UCSD-AML1 (cell line): ENCODE measurements at regions not wholly inside any gene's neighbourhood (a gene's known extent, or its start where the extent isn't known, plus 50 kb on each side); places are given as distances from the start of the nearest gene placed in this dataset.
"Not testable (repeated sequence)": the region's sequence is repeated elsewhere in the genome, so short reads cannot be mapped to it uniquely, and the experiment has no call there.

ENCODE experiments used
- DNase-seq: peaks from one replicate; lab custom pipeline; 2025; ENCODE audit not compliant: unreplicated experiment; lab: John Stamatoyannopoulos, UW

DNA sequence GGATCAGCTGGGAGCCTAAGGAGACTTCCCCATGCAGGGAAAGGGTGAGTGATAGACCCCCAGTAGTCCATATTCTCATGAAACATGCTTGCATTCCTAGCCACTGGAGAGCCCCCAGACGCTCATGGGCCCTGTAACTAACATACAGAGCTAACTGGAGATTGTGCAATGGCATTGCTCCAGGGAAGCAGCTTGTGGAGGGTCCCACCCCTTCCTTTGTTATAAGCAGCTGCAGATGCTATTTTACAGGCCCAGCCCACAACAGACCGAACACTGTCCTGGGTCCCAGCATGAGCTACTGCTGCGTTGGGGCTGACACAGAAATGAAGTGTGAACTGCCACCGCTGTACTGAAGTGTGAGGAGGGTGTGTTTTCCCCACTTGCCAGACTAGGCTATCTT, 1465.7 kb upstream of the DIAPH2 start:
- no peak for DNase-seq

DNA sequence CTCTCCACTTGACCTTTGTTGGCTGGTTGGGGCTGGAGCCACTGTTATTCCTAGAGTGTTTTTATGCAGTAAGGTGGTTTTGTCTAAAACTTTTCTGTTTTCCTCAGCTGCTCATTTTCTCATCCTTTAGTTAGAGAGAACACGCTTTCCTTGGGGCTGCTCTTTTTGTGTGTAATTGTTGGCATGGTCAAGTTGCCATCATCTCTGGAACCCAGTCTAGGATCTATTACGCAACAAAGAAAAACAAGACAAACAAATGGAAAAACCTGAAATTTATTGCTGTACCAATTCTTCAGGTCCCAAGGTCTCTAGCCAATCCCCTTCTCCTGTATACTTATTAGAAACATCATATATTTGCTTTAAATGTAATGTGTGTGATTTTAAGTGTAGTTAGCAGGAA, 1436.3 kb upstream of the DIAPH2 start:
- no peak for DNase-seq

DNA sequence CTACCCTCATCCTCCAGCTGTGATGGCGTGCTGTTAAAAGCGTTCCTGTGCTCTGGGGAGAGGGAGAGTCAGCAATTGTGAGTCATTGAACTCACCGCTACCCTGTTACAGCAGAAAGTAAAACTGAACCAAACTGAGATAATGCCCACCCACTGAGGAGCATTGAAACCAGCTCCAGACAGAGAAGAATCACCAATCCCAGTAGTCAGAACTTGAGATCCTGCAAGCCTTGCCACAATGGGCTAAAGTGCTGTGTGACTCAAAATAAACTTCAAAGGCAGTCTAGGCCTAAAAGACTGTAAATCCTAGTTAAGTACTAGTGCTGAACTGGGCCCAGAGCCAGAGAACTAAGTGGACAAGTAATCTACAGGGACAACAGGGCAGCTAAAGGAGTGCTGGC, 1394.2 kb upstream of the DIAPH2 start:
- DNase-seq, result no peak

GRCh38 chrX:95291561-95291960, 1393.1 kb upstream of the DIAPH2 start:
- no peak for DNase-seq

GRCh38 chrX:95318882-95319281, 1365.8 kb upstream of the DIAPH2 start:
- no peak for DNase-seq

DNA sequence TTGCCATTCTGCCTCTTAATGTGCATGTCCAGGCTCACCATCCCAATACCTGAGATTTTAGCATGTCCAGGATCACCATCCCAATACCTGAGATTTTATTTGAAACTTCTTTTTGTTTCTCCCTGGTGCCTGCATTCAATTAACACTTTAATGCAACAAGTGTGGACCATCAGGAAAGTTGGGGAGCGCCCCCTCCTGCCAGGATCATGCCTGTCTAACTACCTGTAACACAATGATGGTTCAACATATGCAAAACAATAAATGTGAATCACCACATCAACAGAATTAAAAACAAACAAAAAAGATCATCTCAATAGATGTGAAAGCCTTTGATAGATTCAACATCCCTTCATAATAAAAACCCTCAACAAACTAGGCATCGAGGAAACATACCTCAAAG, 1359.5 kb upstream of the DIAPH2 start:
- no peak for DNase-seq

- DNase-seq, result no peak
Measured at GRCh38 chrX:95330292-95330691, 1354.3 kb upstream of the DIAPH2 start.

DNA sequence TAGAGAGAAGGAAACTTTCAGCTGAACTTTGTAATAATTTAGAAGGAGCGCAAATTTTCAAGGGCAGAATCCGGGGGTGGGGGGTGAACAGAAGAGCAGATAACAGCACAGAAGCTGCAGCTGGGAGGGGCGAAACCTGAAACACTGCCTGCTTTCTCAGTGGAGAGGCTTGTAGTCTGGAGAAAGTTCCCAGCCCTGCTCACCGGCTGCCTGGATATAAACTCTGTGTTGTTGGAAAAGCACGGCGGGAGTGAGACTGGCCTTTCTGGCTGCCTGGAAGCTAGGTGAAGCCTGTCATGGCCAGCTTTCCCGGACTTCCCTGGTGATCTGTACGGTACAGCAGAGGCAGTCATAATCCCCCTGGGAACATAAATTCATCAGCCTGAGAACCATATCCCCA, 1352.1 kb upstream of the DIAPH2 start:
- no peak for DNase-seq

GRCh38 chrX:95346856-95347255, 1337.8 kb upstream of the DIAPH2 start:
- DNase-seq, result no peak

GRCh38 chrX:95350774-95351488, 1333.7 kb upstream of the DIAPH2 start:
- no peak for DNase-seq

- DNase-seq, result no peak
Measured at GRCh38 chrX:95367286-95367685, 1317.4 kb upstream of the DIAPH2 start.

DNA sequence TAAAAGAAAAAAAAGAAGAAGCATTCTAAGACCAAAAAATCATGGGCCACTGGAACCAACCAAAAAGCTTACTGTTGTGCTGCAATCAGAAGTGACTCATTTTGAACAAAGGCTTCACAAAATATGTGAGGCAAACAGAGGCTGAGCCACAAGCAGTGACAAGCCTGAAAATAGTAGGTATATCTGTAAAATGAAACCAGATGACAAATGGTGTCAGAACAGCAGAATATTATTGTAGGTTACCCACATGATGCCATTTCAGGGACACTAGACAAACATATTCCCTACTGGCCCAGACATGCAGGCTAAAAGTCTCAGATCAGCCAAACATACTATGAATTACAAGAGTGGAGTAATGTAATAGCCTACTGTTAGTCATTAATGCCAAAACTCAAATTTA, 1301.8 kb upstream of the DIAPH2 start:
- DNase-seq, result no peak

DNA sequence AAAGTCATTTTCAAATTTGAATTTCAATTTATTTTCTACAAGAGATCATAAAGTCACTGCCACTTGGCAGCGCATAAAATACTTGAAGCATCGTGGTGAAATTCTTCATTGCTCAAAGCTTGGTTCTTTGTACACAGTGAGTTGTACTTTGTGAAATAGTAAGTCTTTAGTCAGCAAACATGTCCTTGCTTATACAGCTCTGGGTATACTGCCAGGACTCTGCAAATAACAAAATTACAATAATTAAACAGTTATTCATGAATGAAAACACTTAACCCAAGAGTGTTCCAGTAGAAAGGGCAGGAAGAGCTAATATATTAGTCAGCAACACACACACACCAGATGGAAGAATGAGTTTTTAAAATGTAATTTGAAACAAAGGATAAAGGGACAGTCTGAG, 1300.9 kb upstream of the DIAPH2 start:
- no peak for DNase-seq

DNA sequence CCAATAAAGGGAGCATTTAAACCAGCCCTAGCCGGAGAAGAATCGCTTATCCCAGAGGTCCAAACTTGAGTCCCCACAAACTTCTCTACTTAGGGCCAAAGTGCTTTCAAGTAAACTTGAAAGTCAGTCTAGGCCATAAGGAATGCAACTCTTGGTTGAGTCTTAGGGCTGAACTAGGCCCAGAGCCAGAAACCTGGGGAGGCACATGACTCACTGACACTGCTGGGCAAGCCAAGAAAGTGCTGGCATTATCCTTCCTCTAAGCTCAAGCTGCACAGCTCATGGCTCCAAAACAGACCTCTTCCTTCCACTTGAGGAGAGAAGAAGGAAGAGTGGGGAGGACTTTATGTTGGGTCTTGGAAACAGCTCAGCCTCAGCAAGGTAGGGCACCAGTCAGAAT, 1257.3 kb upstream of the DIAPH2 start:
- no peak for DNase-seq

- DNase-seq, result no peak
Measured at GRCh38 chrX:95435198-95435597, 1249.4 kb upstream of the DIAPH2 start.

DNA sequence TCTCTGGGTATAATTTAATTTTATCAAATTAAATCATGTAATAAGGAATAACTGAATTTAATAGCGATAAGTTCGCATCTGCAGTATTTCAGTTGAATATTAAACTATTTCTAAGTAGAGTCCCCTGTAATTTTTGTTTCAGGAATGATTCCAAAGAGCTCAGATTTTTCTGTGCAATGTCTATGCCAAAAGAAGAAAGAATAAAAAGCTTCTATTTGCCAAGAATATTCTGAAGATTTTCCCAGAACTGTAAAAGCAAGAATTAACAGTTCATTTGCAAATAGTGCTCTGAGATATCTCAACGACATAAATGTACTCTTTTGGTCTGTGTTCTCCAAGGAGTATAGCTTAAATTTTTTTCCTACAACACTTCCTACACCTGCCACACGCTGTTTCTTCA, 1242.8 kb upstream of the DIAPH2 start:
- no peak for DNase-seq

DNA sequence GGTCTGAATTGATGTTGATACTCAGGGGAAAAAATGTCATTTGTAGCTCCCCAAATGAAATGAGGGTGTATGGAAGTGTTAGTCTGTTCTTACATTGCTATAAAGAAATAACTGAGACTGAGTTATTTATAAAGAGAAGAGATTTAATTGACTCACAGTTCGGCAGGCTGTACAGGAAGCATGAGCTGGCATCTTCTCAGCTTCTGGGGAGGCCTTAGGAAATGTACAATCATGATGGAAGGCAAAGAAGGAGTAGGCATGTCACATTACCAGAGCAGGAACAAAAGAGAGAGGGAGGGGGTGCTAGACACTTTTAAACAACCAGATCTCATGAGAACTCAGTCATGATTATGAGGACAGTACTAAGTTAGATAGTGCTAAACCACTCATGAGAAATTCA, 1199.9 kb upstream of the DIAPH2 start:
- DNase-seq, result no peak

GRCh38 chrX:95505721-95506120, 1178.9 kb upstream of the DIAPH2 start:
- no peak for DNase-seq

DNA sequence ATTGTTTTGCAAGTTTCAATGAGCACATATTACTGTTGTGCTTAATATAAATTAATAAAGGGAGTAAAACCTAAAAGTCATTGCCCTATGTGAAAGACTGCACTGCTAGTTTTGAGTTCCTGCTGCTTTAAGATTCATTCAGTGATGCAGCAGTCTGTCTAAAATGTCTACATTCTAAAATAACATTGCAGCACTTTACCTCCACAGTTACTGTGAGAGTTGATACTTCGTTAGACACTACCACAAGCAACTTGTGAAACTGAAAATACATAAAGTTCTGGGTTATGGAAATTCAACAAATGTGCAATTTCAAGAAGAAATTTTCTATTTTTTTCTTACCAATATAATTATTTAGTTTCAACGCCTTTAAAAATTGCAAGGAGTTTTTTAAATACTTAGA, 1175.2 kb upstream of the DIAPH2 start:
- DNase-seq, result no peak

DNA sequence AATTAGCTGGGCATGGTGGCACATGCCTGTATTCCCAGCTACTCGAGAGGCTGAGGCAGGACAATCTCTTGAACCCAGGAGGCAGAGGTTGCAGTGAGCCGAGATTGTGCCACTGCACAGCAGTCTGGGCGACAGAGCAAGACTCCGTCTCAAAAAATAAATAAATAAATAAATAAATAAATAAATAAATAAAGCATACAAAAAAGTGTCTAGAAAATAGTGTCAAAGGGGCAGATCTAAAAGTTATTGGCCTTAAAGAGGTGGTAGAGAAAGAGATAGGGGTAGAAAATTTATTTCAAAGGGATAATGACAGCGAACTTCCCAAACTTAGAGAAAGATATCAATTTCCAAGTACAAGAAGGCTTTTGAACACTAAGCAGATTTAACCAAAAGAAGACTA, 1160.6 kb upstream of the DIAPH2 start:
- DNase-seq, result not testable (repeated sequence)

GRCh38 chrX:95536111-95536510, 1148.5 kb upstream of the DIAPH2 start:
- DNase-seq, result no peak

GRCh38 chrX:95536661-95537060, 1148.0 kb upstream of the DIAPH2 start:
- DNase-seq, result no peak

DNA sequence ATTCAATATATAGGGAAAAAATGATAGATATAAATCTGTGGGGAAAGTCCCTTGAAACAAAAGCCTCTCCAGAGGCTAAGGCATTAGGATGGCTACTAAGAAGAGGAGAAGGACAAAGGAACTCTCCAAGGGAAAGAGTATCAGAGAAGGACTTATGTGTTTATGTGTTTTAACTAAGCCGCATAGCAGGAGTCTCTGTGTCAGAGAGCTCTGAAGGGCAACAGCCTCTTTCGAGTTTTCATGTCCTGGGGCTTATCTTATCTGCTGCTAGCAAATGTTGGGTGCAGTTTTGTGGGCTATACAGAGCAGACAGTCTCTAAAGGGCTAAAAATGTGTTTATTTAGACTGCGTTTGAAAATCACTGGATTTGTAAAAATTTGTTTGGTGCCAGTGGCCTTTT, 1145.6 kb upstream of the DIAPH2 start:
- DNase-seq, result no peak
